ENCODE measurements at regions not wholly inside any gene's neighbourhood (a gene's known extent, or its start where the extent isn't known, plus 50 kb on each side); places are given as distances from the start of the nearest gene placed in this dataset.

DNA sequence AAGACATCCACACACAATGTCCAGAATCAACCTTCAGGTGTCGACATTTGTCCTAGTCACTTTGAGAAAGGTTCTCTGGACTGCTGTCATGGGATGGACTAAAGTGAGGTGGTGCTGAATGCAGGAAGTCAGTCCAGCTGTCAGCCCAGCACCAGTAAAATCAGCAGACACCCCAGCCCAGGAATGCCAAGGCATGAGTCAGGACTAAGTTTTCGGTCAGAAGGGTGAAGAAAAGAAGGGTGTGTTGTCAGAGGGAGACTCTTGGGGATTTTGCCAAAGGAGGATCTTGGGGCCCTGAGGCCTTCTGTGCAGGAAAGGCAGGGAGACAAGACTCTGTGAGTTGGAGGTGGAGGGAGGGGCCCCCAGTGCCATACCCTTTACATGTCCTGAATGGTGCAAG lies 69.0 kb upstream of the XPA start:
- Histone ChIP-seq H3K27me3 (replicated peaks; ENCODE audit: insufficient read depth) (no peaks in the 10 kb centered on the region), H3K9me3 (no peaks in the 10 kb centered on the region), H3K4me3 (no peak overlapping the region), H3K4me1 (replicated peaks) (no peaks in the 10 kb centered on the region), H3K36me3 (no peaks in the 10 kb centered on the region), H3K27ac (no peak overlapping the region)
- TF ChIP-seq, protein P1, sequence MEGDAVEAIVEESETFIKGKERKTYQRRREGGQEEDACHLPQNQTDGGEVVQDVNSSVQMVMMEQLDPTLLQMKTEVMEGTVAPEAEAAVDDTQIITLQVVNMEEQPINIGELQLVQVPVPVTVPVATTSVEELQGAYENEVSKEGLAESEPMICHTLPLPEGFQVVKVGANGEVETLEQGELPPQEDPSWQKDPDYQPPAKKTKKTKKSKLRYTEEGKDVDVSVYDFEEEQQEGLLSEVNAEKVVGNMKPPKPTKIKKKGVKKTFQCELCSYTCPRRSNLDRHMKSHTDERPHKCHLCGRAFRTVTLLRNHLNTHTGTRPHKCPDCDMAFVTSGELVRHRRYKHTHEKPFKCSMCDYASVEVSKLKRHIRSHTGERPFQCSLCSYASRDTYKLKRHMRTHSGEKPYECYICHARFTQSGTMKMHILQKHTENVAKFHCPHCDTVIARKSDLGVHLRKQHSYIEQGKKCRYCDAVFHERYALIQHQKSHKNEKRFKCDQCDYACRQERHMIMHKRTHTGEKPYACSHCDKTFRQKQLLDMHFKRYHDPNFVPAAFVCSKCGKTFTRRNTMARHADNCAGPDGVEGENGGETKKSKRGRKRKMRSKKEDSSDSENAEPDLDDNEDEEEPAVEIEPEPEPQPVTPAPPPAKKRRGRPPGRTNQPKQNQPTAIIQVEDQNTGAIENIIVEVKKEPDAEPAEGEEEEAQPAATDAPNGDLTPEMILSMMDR (IDR thresholded peaks at IDR 0.05), result no peak
- TF ChIP-seq POLR2A (IDR thresholded peaks at IDR 0.05) (no peak), POLR2AphosphoS5 (IDR thresholded peaks at IDR 0.05) (no peak)
- WGBS, result 96% methylated on average over 2 of the region's 2 CpGs
- intact Hi-C loops (cut with DNase I), result no loop called here
- DNase-seq (ENCODE audit: low spot score), result no peak

DNA sequence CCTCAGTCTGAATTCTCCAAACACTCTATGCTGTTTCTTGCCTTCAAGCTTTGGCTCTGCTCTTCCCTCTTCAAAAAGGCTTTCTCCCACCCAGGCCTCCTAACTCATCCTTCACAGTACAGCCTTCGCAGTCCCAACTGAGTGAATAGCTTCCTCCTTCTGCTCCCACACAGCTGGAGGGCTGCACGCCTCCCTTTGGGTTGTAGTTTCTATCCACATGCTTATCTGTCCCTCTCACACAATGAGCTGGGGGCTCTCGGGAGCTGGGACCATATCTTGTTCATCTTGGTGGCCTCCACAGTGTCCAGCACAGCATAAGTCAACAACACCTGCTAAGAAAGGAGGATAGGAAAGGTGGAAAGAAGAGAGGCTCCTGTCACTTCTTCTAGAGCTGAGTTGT lies 69.5 kb upstream of the XPA start:
- Histone ChIP-seq H3K27ac (no peak overlapping the region), H3K4me1 (replicated peaks) (no peaks in the 10 kb centered on the region), H3K4me3 (no peak overlapping the region), H3K27me3 (replicated peaks; ENCODE audit: insufficient read depth) (peaks cover 2% of the 10 kb centered on the region), H3K36me3 (no peaks in the 10 kb centered on the region), H3K9me3 (no peaks in the 10 kb centered on the region)
- intact Hi-C loops (cut with DNase I), result no loop called here
- DNase-seq (ENCODE audit: low spot score), result no peak
- TF ChIP-seq POLR2AphosphoS5 (IDR thresholded peaks at IDR 0.05), result no peak
- TF ChIP-seq, protein P1 (IDR thresholded peaks at IDR 0.05), result no peak
- no peak for TF ChIP-seq POLR2A (IDR thresholded peaks at IDR 0.05)
- 86% methylated on average over 3 of the region's 3 CpGs for WGBS

DNA sequence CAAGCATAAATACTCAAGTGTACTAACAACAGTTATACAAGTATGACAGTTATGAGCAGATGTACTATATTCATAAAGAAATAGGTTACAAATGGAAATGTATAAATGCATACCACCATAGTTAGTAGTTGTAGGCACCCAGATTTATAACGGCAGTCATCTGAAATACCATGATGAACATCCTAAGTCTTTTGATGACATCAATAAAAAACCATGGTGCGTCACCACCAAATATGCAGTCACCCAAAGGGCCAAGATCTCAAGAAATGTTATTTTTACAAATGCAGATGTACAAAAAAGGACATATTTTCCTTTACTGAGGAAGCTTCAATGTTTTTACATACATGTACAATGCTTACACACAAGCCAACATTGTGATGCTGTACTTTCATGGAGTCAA lies 70.8 kb upstream of the XPA start:
- intact Hi-C loops (cut with DNase I), result no loop called here
- Histone ChIP-seq H3K9me3 (no peaks in the 10 kb centered on the region), H3K27ac (no peak overlapping the region), H3K4me1 (replicated peaks) (no peaks in the 10 kb centered on the region), H3K36me3 (no peaks in the 10 kb centered on the region), H3K4me3 (no peak overlapping the region), H3K27me3 (replicated peaks; ENCODE audit: insufficient read depth) (peaks cover 2% of the 10 kb centered on the region)
- no peak for DNase-seq (ENCODE audit: low spot score)
- no peak for TF ChIP-seq POLR2A (IDR thresholded peaks at IDR 0.05)
- TF ChIP-seq, protein P1 (IDR thresholded peaks at IDR 0.05), result no peak
- TF ChIP-seq POLR2AphosphoS5 (IDR thresholded peaks at IDR 0.05), result no peak
- 92% methylated on average over 2 of the region's 2 CpGs for WGBS

DNA sequence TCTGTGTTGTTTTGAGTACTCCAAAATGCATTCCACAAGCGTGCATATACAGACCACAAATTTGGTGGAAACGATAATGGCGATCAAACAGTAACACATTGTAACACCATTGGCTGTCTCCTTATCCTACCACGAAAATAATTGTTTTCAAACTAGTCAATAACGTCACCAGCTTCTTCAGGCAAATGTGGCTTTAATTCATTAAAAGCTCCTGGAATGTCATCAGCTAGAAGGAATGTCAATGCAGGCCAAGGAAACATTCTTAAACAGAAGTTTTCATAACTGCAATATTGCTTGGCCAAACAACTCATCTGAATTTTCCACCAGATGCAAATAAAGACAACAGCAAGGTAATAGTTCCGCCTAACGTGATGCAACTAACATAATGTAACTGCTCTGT lies 71.6 kb upstream of the XPA start:
- Histone ChIP-seq H3K4me3 (no peak overlapping the region), H3K27ac (no peak overlapping the region), H3K27me3 (replicated peaks; ENCODE audit: insufficient read depth) (peaks cover 2% of the 10 kb centered on the region), H3K36me3 (no peaks in the 10 kb centered on the region), H3K4me1 (replicated peaks) (no peaks in the 10 kb centered on the region), H3K9me3 (no peaks in the 10 kb centered on the region)
- no peak for DNase-seq (ENCODE audit: low spot score)
- TF ChIP-seq POLR2A (IDR thresholded peaks at IDR 0.05), result no peak
- TF ChIP-seq POLR2AphosphoS5 (IDR thresholded peaks at IDR 0.05), result no peak
- TF ChIP-seq, protein P1 (IDR thresholded peaks at IDR 0.05), result no peak
- intact Hi-C loops (cut with DNase I), result no loop called here
- whole genome bisulfite sequencing, result 75% methylated on average over 7 of the region's 7 CpGs

DNA sequence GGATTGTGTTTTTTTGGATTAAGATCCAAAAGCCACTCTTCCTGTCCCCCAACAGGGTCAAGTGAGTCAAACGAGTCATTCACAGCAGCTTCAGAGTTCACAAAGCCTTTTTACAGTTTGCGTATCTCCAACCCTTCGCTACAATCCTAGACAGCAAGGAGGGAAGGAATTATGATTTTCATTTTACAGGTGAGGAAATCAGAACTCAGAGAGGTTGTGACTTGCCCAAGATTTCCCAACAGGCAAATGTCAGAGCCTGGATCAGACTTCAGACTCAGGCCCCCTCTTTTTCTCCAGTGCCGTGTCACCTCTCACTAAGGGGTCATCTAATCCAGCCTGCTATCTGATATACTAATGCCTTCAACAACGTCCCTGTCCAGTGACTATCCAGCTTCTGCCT lies 72.1 kb upstream of the XPA start:
- no peak overlapping the region for H3K27ac ChIP-seq
- no peaks in the 10 kb centered on the region for H3K36me3 ChIP-seq
- H3K27me3 ChIP-seq (replicated peaks; ENCODE audit: insufficient read depth), result peaks cover 2% of the 10 kb centered on the region
- TF ChIP-seq POLR2A (IDR thresholded peaks at IDR 0.05) (no peak), POLR2AphosphoS5 (IDR thresholded peaks at IDR 0.05) (no peak)
- TF ChIP-seq, protein P1 (IDR thresholded peaks at IDR 0.05), result no peak
- intact Hi-C loops (cut with DNase I), result no loop called here
- no peak for DNase-seq (ENCODE audit: low spot score)
- H3K4me3 ChIP-seq, result no peak overlapping the region
- H3K9me3 ChIP-seq, result no peaks in the 10 kb centered on the region
- WGBS, result 49% methylated on average over 5 of the region's 5 CpGs
- no peaks in the 10 kb centered on the region for H3K4me1 ChIP-seq (replicated peaks)

Data from prostate gland (tissue), 2 donors.